Neural cell (in vitro differentiated cells): ENCODE measurements at regions not wholly inside any gene's neighbourhood (a gene's known extent, or its start where the extent isn't known, plus 50 kb on each side); places are given as distances from the start of the nearest gene placed in this dataset.

Experiments
- EP300 ChIP-seq: fragments of 450-650 bp; conservative IDR thresholded peaks from 2 replicates; pipeline ENCODE4 v1.6.1; 2014; ENCODE audit warnings: antibody characterized with exemption, mild to moderate bottlenecking, moderate library complexity; ENCODE audit not compliant: poor library complexity, severe bottlenecking
- EZH2 ChIP-seq: fragments of 200-600, 300-800 bp; shearing (Covaris generic), sonication (generic); IDR thresholded peaks from 2 replicates; pipeline ENCODE4 v1.6.1; 2014; ENCODE audit warnings: antibody characterized with exemption, low read length, borderline replicate concordance, mild to moderate bottlenecking; ENCODE audit not compliant: insufficient read depth, poor library complexity, severe bottlenecking
- MXI1 ChIP-seq: fragments of 450-650 bp; conservative IDR thresholded peaks from 2 replicates; pipeline ENCODE4 v1.6.1; 2014; ENCODE audit warnings: antibody characterized with exemption, mild to moderate bottlenecking; ENCODE audit not compliant: poor library complexity, severe bottlenecking
- POLR2AphosphoS5 ChIP-seq: IDR thresholded peaks from 2 replicates; pipeline ENCODE4 v1.6.1; 2012
- TF ChIP-seq, protein P1 (sequence below): fragments of 450-650 bp; IDR thresholded peaks from 2 replicates; pipeline ENCODE4 v1.5.1; 2014; ENCODE audit warnings: antibody characterized with exemption, mild to moderate bottlenecking, moderate library complexity; ENCODE audit not compliant: poor library complexity, severe bottlenecking
- TF ChIP-seq, protein P2 (sequence below): IDR thresholded peaks from 2 replicates; pipeline ENCODE4 v1.6.1; 2012; ENCODE audit warnings: borderline replicate concordance

DNA sequence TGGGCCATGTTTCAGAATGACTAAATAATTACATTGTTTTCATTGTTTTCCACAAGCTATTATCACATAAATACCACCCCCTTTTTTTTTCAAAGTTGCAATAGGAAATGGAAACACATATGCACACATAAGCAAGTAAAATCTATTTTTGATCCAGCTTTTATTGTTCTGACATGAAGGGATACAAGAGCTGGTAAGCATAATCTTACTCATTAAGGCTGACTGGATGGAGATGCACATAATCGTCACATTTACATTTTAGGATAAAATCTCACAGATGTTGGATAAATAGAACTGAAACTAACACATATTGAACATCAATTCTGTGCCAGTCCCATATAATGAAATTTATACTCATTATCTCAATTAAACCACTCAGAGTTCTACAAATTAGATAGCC, 84.5 kb upstream of the CHRM2 start:
- TF ChIP-seq, protein P1, sequence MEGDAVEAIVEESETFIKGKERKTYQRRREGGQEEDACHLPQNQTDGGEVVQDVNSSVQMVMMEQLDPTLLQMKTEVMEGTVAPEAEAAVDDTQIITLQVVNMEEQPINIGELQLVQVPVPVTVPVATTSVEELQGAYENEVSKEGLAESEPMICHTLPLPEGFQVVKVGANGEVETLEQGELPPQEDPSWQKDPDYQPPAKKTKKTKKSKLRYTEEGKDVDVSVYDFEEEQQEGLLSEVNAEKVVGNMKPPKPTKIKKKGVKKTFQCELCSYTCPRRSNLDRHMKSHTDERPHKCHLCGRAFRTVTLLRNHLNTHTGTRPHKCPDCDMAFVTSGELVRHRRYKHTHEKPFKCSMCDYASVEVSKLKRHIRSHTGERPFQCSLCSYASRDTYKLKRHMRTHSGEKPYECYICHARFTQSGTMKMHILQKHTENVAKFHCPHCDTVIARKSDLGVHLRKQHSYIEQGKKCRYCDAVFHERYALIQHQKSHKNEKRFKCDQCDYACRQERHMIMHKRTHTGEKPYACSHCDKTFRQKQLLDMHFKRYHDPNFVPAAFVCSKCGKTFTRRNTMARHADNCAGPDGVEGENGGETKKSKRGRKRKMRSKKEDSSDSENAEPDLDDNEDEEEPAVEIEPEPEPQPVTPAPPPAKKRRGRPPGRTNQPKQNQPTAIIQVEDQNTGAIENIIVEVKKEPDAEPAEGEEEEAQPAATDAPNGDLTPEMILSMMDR: no peak
- TF ChIP-seq MXI1 (no peak), POLR2AphosphoS5 (no peak), EZH2 (no peak), EP300 (no peak)
- TF ChIP-seq, protein P2, sequence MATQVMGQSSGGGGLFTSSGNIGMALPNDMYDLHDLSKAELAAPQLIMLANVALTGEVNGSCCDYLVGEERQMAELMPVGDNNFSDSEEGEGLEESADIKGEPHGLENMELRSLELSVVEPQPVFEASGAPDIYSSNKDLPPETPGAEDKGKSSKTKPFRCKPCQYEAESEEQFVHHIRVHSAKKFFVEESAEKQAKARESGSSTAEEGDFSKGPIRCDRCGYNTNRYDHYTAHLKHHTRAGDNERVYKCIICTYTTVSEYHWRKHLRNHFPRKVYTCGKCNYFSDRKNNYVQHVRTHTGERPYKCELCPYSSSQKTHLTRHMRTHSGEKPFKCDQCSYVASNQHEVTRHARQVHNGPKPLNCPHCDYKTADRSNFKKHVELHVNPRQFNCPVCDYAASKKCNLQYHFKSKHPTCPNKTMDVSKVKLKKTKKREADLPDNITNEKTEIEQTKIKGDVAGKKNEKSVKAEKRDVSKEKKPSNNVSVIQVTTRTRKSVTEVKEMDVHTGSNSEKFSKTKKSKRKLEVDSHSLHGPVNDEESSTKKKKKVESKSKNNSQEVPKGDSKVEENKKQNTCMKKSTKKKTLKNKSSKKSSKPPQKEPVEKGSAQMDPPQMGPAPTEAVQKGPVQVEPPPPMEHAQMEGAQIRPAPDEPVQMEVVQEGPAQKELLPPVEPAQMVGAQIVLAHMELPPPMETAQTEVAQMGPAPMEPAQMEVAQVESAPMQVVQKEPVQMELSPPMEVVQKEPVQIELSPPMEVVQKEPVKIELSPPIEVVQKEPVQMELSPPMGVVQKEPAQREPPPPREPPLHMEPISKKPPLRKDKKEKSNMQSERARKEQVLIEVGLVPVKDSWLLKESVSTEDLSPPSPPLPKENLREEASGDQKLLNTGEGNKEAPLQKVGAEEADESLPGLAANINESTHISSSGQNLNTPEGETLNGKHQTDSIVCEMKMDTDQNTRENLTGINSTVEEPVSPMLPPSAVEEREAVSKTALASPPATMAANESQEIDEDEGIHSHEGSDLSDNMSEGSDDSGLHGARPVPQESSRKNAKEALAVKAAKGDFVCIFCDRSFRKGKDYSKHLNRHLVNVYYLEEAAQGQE: no peak
